Neural cell (in vitro differentiated cells): ENCODE measurements at regions not wholly inside any gene's neighbourhood (a gene's known extent, or its start where the extent isn't known, plus 50 kb on each side); places are given as distances from the start of the nearest gene placed in this dataset.

ENCODE experiments used
- H2AFZ ChIP-seq: fragments of 200-600, 300-800 bp; sonication (generic), shearing (Covaris generic); 2 replicates; pipeline ENCODE4 v1.6.0; 2014; ENCODE audit warnings: low read depth, mild to moderate bottlenecking, antibody characterized with exemption, low read length, moderate library complexity
- H3F3A ChIP-seq: fragments of 200-600 bp; shearing (Covaris generic); 2 replicates; pipeline ENCODE4 v1.6.1; 2016; ENCODE audit warnings: mild to moderate bottlenecking, moderate library complexity, mixed read lengths, antibody characterized with exemption, low read length; ENCODE audit not compliant: insufficient read depth, poor library complexity, severe bottlenecking
- H3K27ac ChIP-seq: fragments of 200-600, 300-800 bp; sonication (generic), shearing (Covaris generic); 2 replicates; pipeline ENCODE4 v1.5.1; 2014; ENCODE audit warnings: mild to moderate bottlenecking, low read length, moderate library complexity
- H3K27me3 ChIP-seq: fragments of 300-800, 200-600 bp; sonication (generic), shearing (Covaris generic); 2 replicates; pipeline ENCODE4 v1.6.0; 2014; ENCODE audit warnings: mild to moderate bottlenecking, low read depth, low read length, moderate library complexity; ENCODE audit not compliant: insufficient read depth
- H3K36me3 ChIP-seq: fragments of 300-800, 200-600 bp; sonication (generic), shearing (Covaris generic); 2 replicates; pipeline ENCODE4 v1.5.1; 2014; ENCODE audit warnings: mild to moderate bottlenecking, antibody characterized with exemption, low read length, moderate library complexity; ENCODE audit not compliant: insufficient read depth
- H3K4me2 ChIP-seq: fragments of 300-800, 200-600 bp; sonication (generic), shearing (Covaris generic); 2 replicates; pipeline ENCODE4 v1.6.0; 2014; ENCODE audit warnings: mild to moderate bottlenecking, low read length
- H3K4me3 ChIP-seq: fragments of 300-800, 200-600 bp; sonication (generic), shearing (Covaris generic); 2 replicates; pipeline ENCODE4 v1.5.1; 2014; ENCODE audit warnings: mild to moderate bottlenecking, low read length, moderate library complexity
- H3K79me2 ChIP-seq: fragments of 200-600 bp; shearing (Covaris generic); replicated peaks from 2 replicates; pipeline ENCODE4 v1.6.0; 2014; ENCODE audit warnings: mild to moderate bottlenecking, low read length, moderate library complexity; ENCODE audit not compliant: insufficient read depth
- H3K9ac ChIP-seq: fragments of 300-800, 200-600 bp; sonication (generic), shearing (Covaris generic); 2 replicates; pipeline ENCODE4 v1.6.1; 2016; ENCODE audit warnings: mild to moderate bottlenecking, low read length, mixed read lengths
- H3K9me2 ChIP-seq: fragments of 200-600 bp; shearing (Covaris generic); 2 replicates; pipeline ENCODE4 v1.6.1; 2016; ENCODE audit warnings: mild to moderate bottlenecking, low read length, mixed read lengths; ENCODE audit not compliant: insufficient read depth
- H3K9me3 ChIP-seq: fragments of 200-600, 300-800 bp; sonication (generic), shearing (Covaris generic); 2 replicates; pipeline ENCODE4 v1.6.1; 2016; ENCODE audit warnings: mild to moderate bottlenecking, mixed run types, low read length, moderate library complexity, mixed read lengths
- H4K20me1 ChIP-seq: fragments of 200-600 bp; shearing (Covaris generic); 2 replicates; pipeline ENCODE4 v1.6.1; 2016; ENCODE audit warnings: mild to moderate bottlenecking, mixed run types; ENCODE audit not compliant: insufficient read depth
- EP300 ChIP-seq: fragments of 450-650 bp; conservative IDR thresholded peaks from 2 replicates; pipeline ENCODE4 v1.6.1; 2014; ENCODE audit warnings: antibody characterized with exemption, mild to moderate bottlenecking, moderate library complexity; ENCODE audit not compliant: poor library complexity, severe bottlenecking
- EZH2 ChIP-seq: fragments of 200-600, 300-800 bp; shearing (Covaris generic), sonication (generic); IDR thresholded peaks from 2 replicates; pipeline ENCODE4 v1.6.1; 2014; ENCODE audit warnings: antibody characterized with exemption, low read length, borderline replicate concordance, mild to moderate bottlenecking; ENCODE audit not compliant: insufficient read depth, poor library complexity, severe bottlenecking
- MXI1 ChIP-seq: fragments of 450-650 bp; conservative IDR thresholded peaks from 2 replicates; pipeline ENCODE4 v1.6.1; 2014; ENCODE audit warnings: antibody characterized with exemption, mild to moderate bottlenecking; ENCODE audit not compliant: poor library complexity, severe bottlenecking
- POLR2AphosphoS5 ChIP-seq: IDR thresholded peaks from 2 replicates; pipeline ENCODE4 v1.6.1; 2012
- RAD21 ChIP-seq: fragments of 450-650 bp; conservative IDR thresholded peaks from 2 replicates; pipeline ENCODE4 v1.6.1; 2014; ENCODE audit warnings: antibody characterized with exemption, mild to moderate bottlenecking, moderate library complexity
- SMC3 ChIP-seq: fragments of 450-650 bp; conservative IDR thresholded peaks from 2 replicates; pipeline ENCODE4 v1.6.1; 2014; ENCODE audit warnings: antibody characterized with exemption, mild to moderate bottlenecking, moderate library complexity; ENCODE audit not compliant: poor library complexity
- TAF1 ChIP-seq: IDR thresholded peaks from 2 replicates; pipeline ENCODE4 v1.6.1; 2012; ENCODE audit warnings: low read depth
- TF ChIP-seq, protein P1 (sequence below): IDR thresholded peaks from 2 replicates; pipeline ENCODE4 v1.6.1; 2012; ENCODE audit warnings: borderline replicate concordance
- TF ChIP-seq, protein P2 (sequence below): fragments of 450-650 bp; IDR thresholded peaks from 2 replicates; pipeline ENCODE4 v1.5.1; 2014; ENCODE audit warnings: antibody characterized with exemption, mild to moderate bottlenecking, moderate library complexity; ENCODE audit not compliant: poor library complexity, severe bottlenecking

DNA sequence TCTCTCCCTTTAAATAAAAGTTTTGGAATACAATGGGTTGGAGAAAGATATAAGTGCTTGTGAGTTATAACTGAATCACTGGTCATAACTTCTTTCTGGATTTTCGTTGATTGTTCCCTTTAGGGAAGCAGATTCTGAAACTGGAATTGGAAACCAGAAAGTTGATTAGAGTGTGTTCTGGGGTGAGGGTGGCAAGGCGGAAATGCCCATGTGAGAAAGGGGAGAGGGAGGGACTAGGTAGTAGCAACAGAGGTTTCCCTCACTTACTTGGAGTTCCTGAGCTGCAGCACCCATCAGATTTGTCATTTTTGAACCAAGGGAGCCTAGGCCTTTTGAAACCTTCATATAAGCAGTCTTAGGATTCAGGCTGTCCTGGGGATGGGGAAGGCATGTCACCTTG, 453.4 kb downstream of the KCNJ3 start:
- Histone ChIP-seq H3F3A (no peaks in the 10 kb centered on the region), H4K20me1 (no peaks in the 10 kb centered on the region), H3K27ac (no peak overlapping the region), H3K4me3 (no peak overlapping the region), H3K9me3 (no peaks in the 10 kb centered on the region), H3K36me3 (no peaks in the 10 kb centered on the region), H3K9ac (no peak overlapping the region), H3K27me3 (no peaks in the 10 kb centered on the region), H3K9me2 (no peaks in the 10 kb centered on the region), H3K79me2 (no peaks in the 10 kb centered on the region), H3K4me2 (no peak overlapping the region), H2AFZ (no peak overlapping the region)
- TF ChIP-seq EP300 (no peak), EZH2 (no peak), RAD21 (no peak), POLR2AphosphoS5 (no peak), TAF1 (no peak), MXI1 (no peak), SMC3 (no peak)
- TF ChIP-seq, protein P1, sequence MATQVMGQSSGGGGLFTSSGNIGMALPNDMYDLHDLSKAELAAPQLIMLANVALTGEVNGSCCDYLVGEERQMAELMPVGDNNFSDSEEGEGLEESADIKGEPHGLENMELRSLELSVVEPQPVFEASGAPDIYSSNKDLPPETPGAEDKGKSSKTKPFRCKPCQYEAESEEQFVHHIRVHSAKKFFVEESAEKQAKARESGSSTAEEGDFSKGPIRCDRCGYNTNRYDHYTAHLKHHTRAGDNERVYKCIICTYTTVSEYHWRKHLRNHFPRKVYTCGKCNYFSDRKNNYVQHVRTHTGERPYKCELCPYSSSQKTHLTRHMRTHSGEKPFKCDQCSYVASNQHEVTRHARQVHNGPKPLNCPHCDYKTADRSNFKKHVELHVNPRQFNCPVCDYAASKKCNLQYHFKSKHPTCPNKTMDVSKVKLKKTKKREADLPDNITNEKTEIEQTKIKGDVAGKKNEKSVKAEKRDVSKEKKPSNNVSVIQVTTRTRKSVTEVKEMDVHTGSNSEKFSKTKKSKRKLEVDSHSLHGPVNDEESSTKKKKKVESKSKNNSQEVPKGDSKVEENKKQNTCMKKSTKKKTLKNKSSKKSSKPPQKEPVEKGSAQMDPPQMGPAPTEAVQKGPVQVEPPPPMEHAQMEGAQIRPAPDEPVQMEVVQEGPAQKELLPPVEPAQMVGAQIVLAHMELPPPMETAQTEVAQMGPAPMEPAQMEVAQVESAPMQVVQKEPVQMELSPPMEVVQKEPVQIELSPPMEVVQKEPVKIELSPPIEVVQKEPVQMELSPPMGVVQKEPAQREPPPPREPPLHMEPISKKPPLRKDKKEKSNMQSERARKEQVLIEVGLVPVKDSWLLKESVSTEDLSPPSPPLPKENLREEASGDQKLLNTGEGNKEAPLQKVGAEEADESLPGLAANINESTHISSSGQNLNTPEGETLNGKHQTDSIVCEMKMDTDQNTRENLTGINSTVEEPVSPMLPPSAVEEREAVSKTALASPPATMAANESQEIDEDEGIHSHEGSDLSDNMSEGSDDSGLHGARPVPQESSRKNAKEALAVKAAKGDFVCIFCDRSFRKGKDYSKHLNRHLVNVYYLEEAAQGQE, result no peak
- TF ChIP-seq, protein P2, sequence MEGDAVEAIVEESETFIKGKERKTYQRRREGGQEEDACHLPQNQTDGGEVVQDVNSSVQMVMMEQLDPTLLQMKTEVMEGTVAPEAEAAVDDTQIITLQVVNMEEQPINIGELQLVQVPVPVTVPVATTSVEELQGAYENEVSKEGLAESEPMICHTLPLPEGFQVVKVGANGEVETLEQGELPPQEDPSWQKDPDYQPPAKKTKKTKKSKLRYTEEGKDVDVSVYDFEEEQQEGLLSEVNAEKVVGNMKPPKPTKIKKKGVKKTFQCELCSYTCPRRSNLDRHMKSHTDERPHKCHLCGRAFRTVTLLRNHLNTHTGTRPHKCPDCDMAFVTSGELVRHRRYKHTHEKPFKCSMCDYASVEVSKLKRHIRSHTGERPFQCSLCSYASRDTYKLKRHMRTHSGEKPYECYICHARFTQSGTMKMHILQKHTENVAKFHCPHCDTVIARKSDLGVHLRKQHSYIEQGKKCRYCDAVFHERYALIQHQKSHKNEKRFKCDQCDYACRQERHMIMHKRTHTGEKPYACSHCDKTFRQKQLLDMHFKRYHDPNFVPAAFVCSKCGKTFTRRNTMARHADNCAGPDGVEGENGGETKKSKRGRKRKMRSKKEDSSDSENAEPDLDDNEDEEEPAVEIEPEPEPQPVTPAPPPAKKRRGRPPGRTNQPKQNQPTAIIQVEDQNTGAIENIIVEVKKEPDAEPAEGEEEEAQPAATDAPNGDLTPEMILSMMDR, result no peak

DNA sequence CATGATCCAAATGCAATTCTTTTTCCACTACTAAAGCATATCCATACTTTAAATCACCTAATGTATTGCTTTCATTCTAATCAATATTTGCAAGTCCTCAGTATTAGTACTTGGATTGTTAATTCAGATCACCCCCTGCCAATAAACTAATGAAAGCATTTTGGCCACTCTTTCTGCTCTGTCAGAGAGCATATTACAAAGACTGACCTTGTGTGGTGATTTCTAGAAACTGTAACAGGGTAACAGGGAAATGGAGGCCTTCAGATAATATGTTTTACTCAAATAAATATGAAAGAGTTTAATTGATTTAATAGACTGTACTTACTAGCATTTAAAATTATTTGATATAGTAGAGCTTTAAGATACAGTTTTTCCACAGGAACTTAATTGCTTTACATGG, 453.0 kb downstream of the KCNJ3 start:
- H2AFZ ChIP-seq, result no peak overlapping the region

More for the DNA sequence above, 453.0 kb downstream of the KCNJ3 start:
- H3K79me2 ChIP-seq, result no peaks in the 10 kb centered on the region
- no peaks in the 10 kb centered on the region for H3F3A ChIP-seq
- no peak overlapping the region for H3K27ac ChIP-seq
- no peak overlapping the region for H3K4me2 ChIP-seq
- H3K9me3 ChIP-seq, result no peaks in the 10 kb centered on the region
- TF ChIP-seq POLR2AphosphoS5 (no peak), EP300 (no peak), EZH2 (no peak), MXI1 (no peak), RAD21 (no peak), SMC3 (no peak), TAF1 (no peak)
- TF ChIP-seq, protein P2, result no peak
- TF ChIP-seq, protein P1, result no peak
- H3K27me3 ChIP-seq, result no peaks in the 10 kb centered on the region
- no peak overlapping the region for H3K9ac ChIP-seq
- H4K20me1 ChIP-seq, result no peaks in the 10 kb centered on the region
- H3K4me3 ChIP-seq, result no peak overlapping the region
- no peaks in the 10 kb centered on the region for H3K9me2 ChIP-seq
- no peaks in the 10 kb centered on the region for H3K36me3 ChIP-seq
